Transverse colon (tissue), 4 donors: ENCODE measurements at regions not wholly inside any gene's neighbourhood (a gene's known extent, or its start where the extent isn't known, plus 50 kb on each side); places are given as distances from the start of the nearest gene placed in this dataset.

ENCODE experiments used
- POLR2A ChIP-seq: fragments of 450-650 bp; IDR thresholded peaks from one replicate; pipeline ENCODE4 v1.6.1; 2016; ENCODE audit warnings: antibody characterized with exemption, mild to moderate bottlenecking, moderate library complexity
- POLR2AphosphoS5 ChIP-seq, 3 donors: sonication (generic); formaldehyde crosslinking; IDR thresholded peaks; one replicate each; pipeline ENCODE4 v1.6.1; 2016; ENCODE audit warnings: antibody characterized with exemption in 3 of 3
- TF ChIP-seq, protein P1 (sequence below), 5 experiments: fragments of 200-600 bp in 3 of 5; fragments of 450-650 bp in 2 of 5; sonication (generic) in 3 of 5; IDR thresholded peaks; 1 replicate in 2 of 5; 2 replicates in 3 of 5; pipeline ENCODE4 v1.5.1; 2016 to 2017; ENCODE audit warnings: antibody characterized with exemption in 5 of 5, inconsistent platforms in 3 of 5, mild to moderate bottlenecking in 2 of 5, moderate library complexity in 1 of 5

DNA sequence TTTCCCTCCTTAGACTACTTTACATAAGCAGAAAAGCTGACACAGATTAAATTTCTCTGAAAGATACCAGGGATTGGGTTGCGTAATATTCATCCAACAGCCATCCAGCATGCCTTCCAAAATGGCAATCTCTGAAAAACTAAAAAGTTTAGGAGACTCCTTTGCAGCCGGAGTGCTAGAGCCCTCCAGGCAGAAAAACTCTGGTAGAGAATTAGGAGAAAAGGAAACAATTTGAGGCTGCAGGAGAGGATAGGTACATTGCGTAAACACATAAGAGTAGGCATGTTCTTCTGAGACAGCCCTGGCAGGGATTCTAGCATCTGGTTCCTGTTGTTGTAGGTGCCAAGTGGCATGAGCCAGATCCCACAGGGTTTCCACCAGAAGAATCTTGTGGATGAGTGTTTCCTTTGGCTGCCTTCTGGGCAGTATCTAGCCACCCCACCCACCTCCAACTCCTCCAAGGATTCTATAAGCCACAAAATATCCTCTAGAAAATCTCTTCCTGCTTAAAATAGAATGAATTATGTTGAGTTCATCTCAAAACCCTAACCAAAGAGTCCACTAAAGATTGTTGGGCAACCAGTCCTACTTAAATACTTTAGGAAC, 402.4 kb downstream of the HGF start:
- TF ChIP-seq POLR2A (no peak), POLR2AphosphoS5 (IDR thresholded peaks at IDR 0.05) (no peak)
- TF ChIP-seq, protein P1, sequence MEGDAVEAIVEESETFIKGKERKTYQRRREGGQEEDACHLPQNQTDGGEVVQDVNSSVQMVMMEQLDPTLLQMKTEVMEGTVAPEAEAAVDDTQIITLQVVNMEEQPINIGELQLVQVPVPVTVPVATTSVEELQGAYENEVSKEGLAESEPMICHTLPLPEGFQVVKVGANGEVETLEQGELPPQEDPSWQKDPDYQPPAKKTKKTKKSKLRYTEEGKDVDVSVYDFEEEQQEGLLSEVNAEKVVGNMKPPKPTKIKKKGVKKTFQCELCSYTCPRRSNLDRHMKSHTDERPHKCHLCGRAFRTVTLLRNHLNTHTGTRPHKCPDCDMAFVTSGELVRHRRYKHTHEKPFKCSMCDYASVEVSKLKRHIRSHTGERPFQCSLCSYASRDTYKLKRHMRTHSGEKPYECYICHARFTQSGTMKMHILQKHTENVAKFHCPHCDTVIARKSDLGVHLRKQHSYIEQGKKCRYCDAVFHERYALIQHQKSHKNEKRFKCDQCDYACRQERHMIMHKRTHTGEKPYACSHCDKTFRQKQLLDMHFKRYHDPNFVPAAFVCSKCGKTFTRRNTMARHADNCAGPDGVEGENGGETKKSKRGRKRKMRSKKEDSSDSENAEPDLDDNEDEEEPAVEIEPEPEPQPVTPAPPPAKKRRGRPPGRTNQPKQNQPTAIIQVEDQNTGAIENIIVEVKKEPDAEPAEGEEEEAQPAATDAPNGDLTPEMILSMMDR (IDR thresholded peaks at IDR 0.05), result no peak
